H1 (cell line): ENCODE measurements at regions not wholly inside any gene's neighbourhood (a gene's known extent, or its start where the extent isn't known, plus 50 kb on each side); places are given as distances from the start of the nearest gene placed in this dataset.

ENCODE experiments used
- ATF2 ChIP-seq: IDR thresholded peaks from 2 replicates; pipeline ENCODE4 v1.6.1; 2012; ENCODE audit warnings: low read length, inconsistent platforms
- CHD7 ChIP-seq: fragments of 300-600 bp; sonication (generic); IDR thresholded peaks from 2 replicates; pipeline ENCODE4 v1.7.1; 2012; ENCODE audit warnings: low read length, moderate library complexity, mild to moderate bottlenecking, inconsistent platforms; ENCODE audit not compliant: insufficient replicate concordance
- JUND ChIP-seq: IDR thresholded peaks from 2 replicates; pipeline ENCODE4 v1.6.1; 2011; ENCODE audit warnings: mild to moderate bottlenecking, improper control_type of control experiment, low read length
- MAFK ChIP-seq: IDR thresholded peaks from 2 replicates; pipeline ENCODE4 v1.6.1; 2012; ENCODE audit warnings: low read depth, mild to moderate bottlenecking, improper control_type of control experiment, low read length
- MAX ChIP-seq: IDR thresholded peaks from 2 replicates; pipeline ENCODE4 v1.6.1; 2012; ENCODE audit warnings: inconsistent platforms
- POU5F1 ChIP-seq: IDR thresholded peaks from 2 replicates; pipeline ENCODE4 v1.6.1; 2011; ENCODE audit warnings: low read depth, mild to moderate bottlenecking, low read length, moderate library complexity
- RAD21 ChIP-seq, 2 experiments: IDR thresholded peaks in 1 of 2; conservative IDR thresholded peaks in 1 of 2; 2 replicates each; pipeline ENCODE4 v1.6.1; 2011; ENCODE audit warnings: low read depth in 2 of 2, low read length in 2 of 2, improper control_type of control experiment in 1 of 2, inconsistent platforms in 1 of 2, mild to moderate bottlenecking in 1 of 2, moderate library complexity in 1 of 2
- SAP30 ChIP-seq: fragments of 300-600 bp; sonication (generic); IDR thresholded peaks from 2 replicates; pipeline ENCODE4 v1.7.1; 2012; ENCODE audit warnings: low read length, moderate library complexity, mild to moderate bottlenecking, inconsistent platforms; ENCODE audit not compliant: insufficient read depth, insufficient replicate concordance
- SP4 ChIP-seq: IDR thresholded peaks from 2 replicates; pipeline ENCODE4 v1.6.1; 2012; ENCODE audit warnings: low read length, inconsistent platforms
- YY1 ChIP-seq: IDR thresholded peaks from 2 replicates; pipeline ENCODE4 v1.6.1; 2011; ENCODE audit warnings: low read depth, mild to moderate bottlenecking, low read length

- TF ChIP-seq CHD7 (no peak), ATF2 (no peak), MAX (no peak), SP4 (no peak), SAP30 (no peak), RAD21 (IDR thresholded peaks at IDR 0.05 in 1 of 2, conservative IDR thresholded peaks at IDR 0.05 in 1 of 2; ENCODE audit: low read depth in 2 of 2, low read length in 2 of 2) (no peak), JUND (no peak), YY1 (no peak), POU5F1 (no peak), MAFK (no peak)
These were observed 131.2 kb upstream of the SPACA1 start (continued) for GRCh38 chr6:87916446-87916845.
